ENCODE measurements at regions not wholly inside any gene's neighbourhood (a gene's known extent, or its start where the extent isn't known, plus 50 kb on each side); places are given as distances from the start of the nearest gene placed in this dataset.
"Not testable (repeated sequence)": the region's sequence is repeated elsewhere in the genome, so short reads cannot be mapped to it uniquely, and the experiment has no call there.

DNA sequence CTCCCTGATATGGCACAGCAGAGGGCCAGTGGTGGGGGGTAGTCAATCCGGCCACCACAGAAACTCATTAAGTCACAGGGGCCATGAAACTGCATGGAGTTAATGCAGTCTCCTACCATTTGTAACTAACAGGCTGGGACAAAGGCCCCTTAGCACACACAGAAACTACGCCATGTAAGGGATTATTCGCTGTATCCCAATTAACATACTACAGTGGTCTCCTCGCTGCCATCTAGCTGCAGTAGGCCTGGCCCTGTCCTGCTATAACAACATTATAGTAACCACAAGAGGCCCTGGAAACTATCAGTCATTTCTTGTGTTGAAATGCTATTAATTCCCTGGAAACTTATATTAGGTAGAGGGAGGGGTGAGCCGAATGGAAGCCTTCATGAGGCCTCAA is 72.3 kb upstream of the CCN2 start:
- in situ Hi-C loops (cut with HindIII; ENCODE audit: low pct_unique_long_range_greater_than_20kb, low sequenced_read_pairs): no loop called here

DNA sequence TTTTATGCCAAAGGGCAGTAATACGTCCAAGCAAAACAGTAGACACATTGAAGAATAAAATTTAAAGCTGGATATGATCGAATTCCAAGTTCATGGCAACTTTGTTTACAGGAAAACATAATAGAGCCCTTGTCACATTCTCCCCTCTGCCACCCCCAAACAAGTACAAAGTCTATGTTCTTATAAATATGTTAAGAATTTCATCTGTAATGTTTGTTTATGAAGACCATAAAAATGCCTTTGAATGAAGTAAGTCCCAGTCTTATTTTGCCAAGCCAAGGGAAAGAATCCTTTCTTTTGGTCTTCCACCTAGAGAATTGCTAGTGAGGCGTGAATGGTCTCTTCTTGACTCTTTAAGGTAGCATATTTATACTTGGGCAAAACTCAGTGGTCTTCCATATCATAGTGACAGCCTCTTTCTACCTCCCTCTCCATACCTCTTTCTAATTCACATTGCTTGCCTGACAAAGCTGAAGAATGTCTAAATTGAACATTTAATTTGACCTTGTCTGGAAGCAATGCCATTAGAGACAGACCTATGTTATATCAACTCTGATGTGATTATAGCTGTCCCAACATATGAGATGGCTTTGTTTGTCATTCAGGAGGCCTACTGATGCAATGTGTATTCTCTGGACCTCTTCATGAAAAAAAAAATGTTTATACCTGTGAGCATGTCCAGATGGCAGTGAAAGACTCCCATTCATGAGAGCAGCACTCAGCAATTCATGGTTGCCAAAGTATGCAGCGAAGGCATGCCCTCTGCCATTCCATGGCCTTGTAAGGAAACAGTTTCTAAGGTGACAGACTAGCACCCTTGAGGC is 70.6 kb upstream of the CCN2 start:
- DNase-seq (ENCODE audit: low read depth): no peak
- in situ Hi-C loops (cut with HindIII; ENCODE audit: low pct_unique_long_range_greater_than_20kb, low sequenced_read_pairs): no loop called here

More for the DNA sequence above, 72.3 kb upstream of the CCN2 start:
- peak; percentile 6 for DNase-seq (ENCODE audit: low read depth)

DNA sequence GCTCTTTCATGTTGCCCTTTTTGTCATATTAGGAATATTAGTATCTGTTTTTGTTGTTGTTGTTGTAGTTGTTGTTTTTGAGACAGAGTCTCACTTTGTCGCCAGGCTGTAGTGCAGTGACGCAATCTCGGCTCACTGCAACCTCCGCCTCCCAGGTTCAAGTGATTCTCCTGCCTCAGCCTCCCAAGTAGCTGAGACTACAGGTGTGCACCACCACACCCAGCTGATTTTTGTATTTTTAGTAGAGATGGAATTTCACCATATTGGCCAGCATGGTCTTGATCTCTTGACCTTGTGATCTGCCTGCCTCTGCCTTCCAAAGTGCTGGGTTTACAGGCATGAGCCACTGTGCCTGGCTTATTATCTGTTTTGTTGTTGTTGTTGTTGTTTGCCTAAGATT is 69.7 kb upstream of the CCN2 start:
- in situ Hi-C loops (cut with HindIII; ENCODE audit: low pct_unique_long_range_greater_than_20kb, low sequenced_read_pairs): not testable (repeated sequence)

GRCh38 chr6:132020138-132020581 is 69.0 kb upstream of the CCN2 start:
- DNase-seq (ENCODE audit: low read depth): no peak
- in situ Hi-C loops (cut with HindIII; ENCODE audit: low pct_unique_long_range_greater_than_20kb, low sequenced_read_pairs): no loop called here

More for the DNA sequence above, 69.7 kb upstream of the CCN2 start:
- not testable (repeated sequence) for DNase-seq (ENCODE audit: low read depth)

GRCh38 chr6:132019586-132019985 is 68.4 kb upstream of the CCN2 start:
- DNase-seq (ENCODE audit: low read depth): no peak
- in situ Hi-C loops (cut with HindIII; ENCODE audit: low pct_unique_long_range_greater_than_20kb, low sequenced_read_pairs): no loop called here

GRCh38 chr6:132017942-132018341 is 66.8 kb upstream of the CCN2 start:
- in situ Hi-C loops (cut with HindIII; ENCODE audit: low pct_unique_long_range_greater_than_20kb, low sequenced_read_pairs): no loop called here
- no peak for DNase-seq (ENCODE audit: low read depth)

- DNase-seq (ENCODE audit: low read depth): no peak
- in situ Hi-C loops (cut with HindIII; ENCODE audit: low pct_unique_long_range_greater_than_20kb, low sequenced_read_pairs): no loop called here
Measured at GRCh38 chr6:132016396-132016795, 65.2 kb upstream of the CCN2 start.

- in situ Hi-C loops (cut with HindIII; ENCODE audit: low pct_unique_long_range_greater_than_20kb, low sequenced_read_pairs): no loop called here
- no peak for DNase-seq (ENCODE audit: low read depth)
Measured at GRCh38 chr6:132011582-132011981, 60.4 kb upstream of the CCN2 start.

- no peak for DNase-seq (ENCODE audit: low read depth)
Measured at GRCh38 chr6:132009175-132009574, 58.0 kb upstream of the CCN2 start.

GRCh38 chr6:132007474-132008190 is 56.5 kb upstream of the CCN2 start:
- in situ Hi-C loops (cut with HindIII; ENCODE audit: low pct_unique_long_range_greater_than_20kb, low sequenced_read_pairs): no loop called here
- DNase-seq (ENCODE audit: low read depth): no peak

More at GRCh38 chr6:132009175-132009574, 58.0 kb upstream of the CCN2 start:
- in situ Hi-C loops (cut with HindIII; ENCODE audit: low pct_unique_long_range_greater_than_20kb, low sequenced_read_pairs): no loop called here

DNA sequence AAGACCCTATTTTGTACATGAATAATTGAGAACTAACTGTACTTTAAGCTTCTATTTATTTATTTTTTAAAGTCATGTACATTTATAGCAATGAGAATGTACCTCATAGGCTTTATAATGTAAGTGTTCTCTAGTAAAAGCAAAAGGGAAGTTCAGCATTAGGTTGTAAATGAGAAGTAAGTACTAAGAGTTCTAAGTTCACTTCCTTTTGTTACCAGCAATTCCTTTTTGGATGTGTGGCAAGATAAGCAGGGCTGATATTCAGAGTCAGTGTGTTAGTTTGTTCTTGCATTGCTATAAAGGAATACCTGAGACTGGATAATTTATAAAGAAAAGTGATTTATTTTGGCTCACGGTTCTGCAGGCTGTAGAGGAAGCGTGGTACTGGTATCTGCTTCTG is 54.0 kb upstream of the CCN2 start:
- no peak for DNase-seq (ENCODE audit: low read depth)
- in situ Hi-C loops (cut with HindIII; ENCODE audit: low pct_unique_long_range_greater_than_20kb, low sequenced_read_pairs): no loop called here

- in situ Hi-C loops (cut with HindIII; ENCODE audit: low pct_unique_long_range_greater_than_20kb, low sequenced_read_pairs): no loop called here
- no peak for DNase-seq (ENCODE audit: low read depth)
Measured at GRCh38 chr6:132004668-132005067, 53.5 kb upstream of the CCN2 start.

DNA sequence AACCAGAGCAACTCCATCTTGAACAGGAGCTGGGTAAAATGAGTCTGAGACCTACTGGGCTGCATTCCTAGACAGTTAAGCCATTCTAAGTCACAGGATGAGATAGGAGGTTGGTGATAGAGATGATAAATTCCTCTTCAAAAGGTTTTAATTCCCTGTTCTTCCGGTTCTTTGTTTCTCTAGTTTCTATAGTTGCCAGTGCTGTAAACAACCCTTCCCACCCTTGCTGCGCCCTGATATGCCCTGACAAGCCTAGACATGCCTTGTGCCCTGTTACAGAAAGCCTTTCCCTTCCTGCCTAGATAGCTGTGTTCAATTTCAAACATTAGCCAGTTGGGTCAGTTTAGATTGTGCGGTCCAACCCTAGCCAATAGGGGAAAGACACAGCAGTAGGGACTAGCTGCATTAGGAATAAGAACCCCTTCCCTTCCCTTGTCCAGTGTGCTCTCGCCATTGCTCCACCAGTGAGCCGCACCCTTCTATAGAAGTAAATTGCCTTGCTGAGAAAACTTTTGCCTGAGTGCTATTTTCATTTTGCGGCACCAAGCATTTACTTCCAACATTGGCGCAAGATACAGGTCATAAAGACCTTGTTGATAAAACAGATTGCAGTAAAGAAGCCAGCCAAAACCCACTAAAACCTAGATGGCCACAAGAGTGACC is 52.5 kb upstream of the CCN2 start:
- in situ Hi-C loops (cut with HindIII; ENCODE audit: low pct_unique_long_range_greater_than_20kb, low sequenced_read_pairs): no loop called here
- no peak for DNase-seq (ENCODE audit: low read depth)

Data from Caki2 (cell line).